K562 (cell line): ENCODE measurements at regions not wholly inside any gene's neighbourhood (a gene's known extent, or its start where the extent isn't known, plus 50 kb on each side); places are given as distances from the start of the nearest gene placed in this dataset.

Source experiments
- ATAC-seq: fragments of 200-7000 bp; cut with Tn5 transposase; 3 replicates; pipeline ENCODE4 v1.9.1; 2020; ENCODE audit warnings: moderate library complexity
- BruUV-seq: library from RNA; stranded (reverse); fragments of 400-500 nt; replicated peaks from 2 replicates; lab custom pipeline; 2021; lab: Mats Ljungman, UMichigan
- CTCF ChIA-PET: fragments of 300-600 bp; formaldehyde crosslinking; extraction: SDS; loops from one replicate; lab custom pipeline; 2021; ENCODE audit warnings: low intra/inter-chr PET ratio; lab: Yijun Ruan, JAX
- POLR2A ChIA-PET: fragments of 300-600, 350-650 bp; sonication (Branson Sonifier 250); formaldehyde crosslinking; extraction: SDS; loops from one replicate; lab custom pipeline; 2021; ENCODE audit warnings: antibody characterized with exemption, inconsistent platforms; lab: Yijun Ruan, JAX
- DNase-seq, 4 experiments: peaks; one replicate each; pipeline versions ENCODE4 v3.0.0 to v3.0.0-alpha.2; 2011 to 2018; ENCODE audit warnings: low spot score in 3 of 4, mixed read lengths in 3 of 4; ENCODE audit errors: extremely low read depth in 1 of 4
- FAIRE-seq: peaks from 2 replicates; lab custom pipeline; 2011; peaks lifted over from hg19 to GRCh38; lab: Jason Lieb, UNC
- H2AFZ ChIP-seq: 2 replicates; pipeline ENCODE4 v1.6.0; 2011; ENCODE audit warnings: low read depth, low read length, control low read depth, inconsistent platforms
- H3K27ac ChIP-seq: fragments of 200-600 bp; 3 replicates; pipeline ENCODE4 v1.8.0; 2011; ENCODE audit warnings: low read depth, mild to moderate bottlenecking, control low read depth, inconsistent platforms, low read length, moderate library complexity, mixed read lengths; ENCODE audit errors: extremely low read depth
- H3K27me3 ChIP-seq, 2 experiments: fragments of 300-600 bp in 1 of 2; 2 replicates in 1 of 2; 3 replicates in 1 of 2; pipeline versions ENCODE4 v1.6.0 to v1.8.0; 2011; ENCODE audit warnings: inconsistent platforms in 2 of 2, low read length in 2 of 2, mild to moderate bottlenecking in 1 of 2, mixed read lengths in 1 of 2, moderate library complexity in 1 of 2; ENCODE audit not compliant: control insufficient read depth in 2 of 2, insufficient read depth in 2 of 2
- H3K36me3 ChIP-seq: fragments of 300-600 bp; 3 replicates; pipeline ENCODE4 v1.8.0; 2011; ENCODE audit warnings: mild to moderate bottlenecking, low read length, inconsistent platforms; ENCODE audit not compliant: control insufficient read depth, insufficient read depth
- H3K4me1 ChIP-seq, 2 experiments: fragments of 200-600 bp in 1 of 2; replicated peaks in 1 of 2; 2 replicates in 1 of 2; 3 replicates in 1 of 2; pipeline versions ENCODE4 v1.5.1 to v1.8.0; 2011; ENCODE audit warnings: inconsistent platforms in 2 of 2, low read length in 2 of 2, mild to moderate bottlenecking in 1 of 2, mixed read lengths in 1 of 2, moderate library complexity in 1 of 2; ENCODE audit not compliant: control insufficient read depth in 2 of 2, insufficient read depth in 2 of 2
- H3K4me2 ChIP-seq: 2 replicates; pipeline ENCODE4 v1.6.1; 2011; ENCODE audit warnings: low read length, control low read depth, inconsistent platforms, mixed read lengths; ENCODE audit not compliant: insufficient read depth
- H3K4me3 ChIP-seq: fragments of 200-600 bp; sonication (generic), shearing (Covaris generic); 2 replicates; pipeline ENCODE4 v1.5.1; 2016; ENCODE audit warnings: control low read depth, inconsistent platforms
- H3K79me2 ChIP-seq: fragments of 200-600 bp; 3 replicates; pipeline ENCODE4 v1.8.0; 2011; ENCODE audit warnings: low read length, inconsistent platforms; ENCODE audit not compliant: control insufficient read depth, insufficient read depth
- H3K9ac ChIP-seq, 2 experiments: 2 replicates each; pipeline versions ENCODE4 v1.6.0 to v1.6.1; 2011; ENCODE audit warnings: low read depth in 2 of 2, low read length in 2 of 2, control low read depth in 1 of 2, inconsistent platforms in 1 of 2, mild to moderate bottlenecking in 1 of 2, mixed read lengths in 1 of 2; ENCODE audit not compliant: insufficient read depth in 1 of 2
- H3K9me1 ChIP-seq: one replicate; pipeline ENCODE4 v1.6.0; 2011; ENCODE audit warnings: inconsistent platforms, mild to moderate bottlenecking, low read length, moderate library complexity; ENCODE audit not compliant: control insufficient read depth, insufficient read depth
- H3K9me3 ChIP-seq: replicated peaks from 2 replicates; pipeline ENCODE4 v1.5.1; 2011; ENCODE audit warnings: low read depth, low read length, inconsistent platforms; ENCODE audit not compliant: control insufficient read depth, insufficient read depth
- H4K20me1 ChIP-seq: replicated peaks from 2 replicates; pipeline ENCODE4 v1.6.1; 2011; ENCODE audit warnings: low read length, inconsistent platforms, mixed read lengths; ENCODE audit not compliant: control insufficient read depth, insufficient read depth
- ESRRB ChIP-seq: fragments of 250-450 bp; sonication (Bioruptor Pico); IDR thresholded peaks from 2 replicates; pipeline ENCODE4 v1.5.0; 2020; ENCODE audit warnings: mild to moderate bottlenecking, moderate library complexity, borderline replicate concordance
- GABPA ChIP-seq: fragments of 200-800 bp; sonication (Bioruptor generic); conservative IDR thresholded peaks from 2 replicates; pipeline ENCODE4 v1.6.1; 2016; ENCODE audit warnings: low read depth, missing genetic modification characterization, missing compliant biosample characterization
- HDGF ChIP-seq: fragments of 450-650 bp; IDR thresholded peaks from 2 replicates; pipeline ENCODE4 v1.6.1; 2016
- KDM4B ChIP-seq, 2 experiments: fragments of 450-650 bp in 1 of 2; sonication (generic) in 1 of 2; IDR thresholded peaks; 2 replicates each; pipeline ENCODE4 v1.6.1; 2016 to 2017; ENCODE audit warnings: borderline replicate concordance in 2 of 2, antibody characterized with exemption in 1 of 2, low read depth in 1 of 2, mild to moderate bottlenecking in 1 of 2
- LEF1 ChIP-seq: fragments of 450-650 bp; IDR thresholded peaks from 2 replicates; pipeline ENCODE4 v1.6.1; 2016; ENCODE audit warnings: mild to moderate bottlenecking
- PPARD ChIP-seq: fragments of 250-450 bp; sonication (Bioruptor Pico); IDR thresholded peaks from 2 replicates; pipeline ENCODE4 v1.8.0; 2022; ENCODE audit warnings: inconsistent platforms, mild to moderate bottlenecking, moderate library complexity
- SAFB ChIP-seq: fragments of 200-400 bp; formaldehyde crosslinking; IDR thresholded peaks from 2 replicates; pipeline ENCODE4 v1.6.1; 2017; ENCODE audit warnings: low read depth, low read length, borderline replicate concordance
- SOX6 ChIP-seq: fragments of 450-650 bp; IDR thresholded peaks from 2 replicates; pipeline ENCODE4 v1.6.1; 2014; ENCODE audit warnings: mild to moderate bottlenecking
- ZBTB1 ChIP-seq: sonication (generic); formaldehyde crosslinking; IDR thresholded peaks from 2 replicates; pipeline ENCODE4 v1.8.1; 2023; ENCODE audit warnings: missing genetic modification reagents, low read depth, mild to moderate bottlenecking, borderline replicate concordance
- ZKSCAN3 ChIP-seq: fragments of 250-450 bp; sonication (Bioruptor Pico); IDR thresholded peaks from 2 replicates; pipeline ENCODE4 v1.4.0; 2020
- ZNF23 ChIP-seq: fragments of 250-450 bp; sonication (Bioruptor Pico); IDR thresholded peaks from 2 replicates; pipeline ENCODE4 v1.4.0; 2020; ENCODE audit warnings: mild to moderate bottlenecking
- ZNF3 ChIP-seq: fragments of 250-450 bp; sonication (Bioruptor Pico); IDR thresholded peaks from 2 replicates; pipeline ENCODE4 v1.5.0; 2021; ENCODE audit warnings: mild to moderate bottlenecking, moderate library complexity
- ZNF695 ChIP-seq: fragments of 450-650 bp; formaldehyde crosslinking; IDR thresholded peaks from 2 replicates; pipeline ENCODE4 v1.4.0; 2020; ENCODE audit warnings: mild to moderate bottlenecking, moderate library complexity
- ZNF707 ChIP-seq: fragments of 250-450 bp; sonication (Bioruptor Pico); conservative IDR thresholded peaks from 2 replicates; pipeline ENCODE4 v1.8.0; 2022; ENCODE audit warnings: inconsistent platforms, mild to moderate bottlenecking, moderate library complexity
- WGBS: fragments of 100-300 bp; shearing (Covaris generic); methylation state at CpG from one replicate; pipeline ENCODE4 v1.1.6; 2016; ENCODE audit warnings: low coverage, mixed read lengths; ENCODE audit not compliant: insufficient coverage; ENCODE audit errors: missing lambda C conversion rate; 5-methylcytosine and 5-hydroxymethylcytosine counted together
- in situ Hi-C: fragments of 300-500 bp; cut with MboI; formaldehyde crosslinking; loops from 4 replicates; pipeline ENCODE4 v1.15.0; 2018; ENCODE audit warnings: inconsistent platforms, mixed read lengths
- intact Hi-C: fragments of 100-400 bp; cut with micrococcal nuclease; formaldehyde crosslinking; loops from 2 replicates; pipeline ENCODE4 v1.14.2; 2022
- TF ChIP-seq, protein P1 (sequence below): IDR thresholded peaks from 2 replicates; pipeline ENCODE4 v1.6.1; 2014; ENCODE audit warnings: antibody characterized with exemption
- TF ChIP-seq, protein P2 (sequence below): IDR thresholded peaks from 3 replicates; pipeline ENCODE4 v1.6.1; 2011; ENCODE audit warnings: borderline replicate concordance, mild to moderate bottlenecking; ENCODE audit not compliant: insufficient read length, insufficient read depth
- TF ChIP-seq, protein P3 (sequence below): IDR thresholded peaks from 2 replicates; pipeline ENCODE4 v1.6.1; 2016; ENCODE audit warnings: missing genetic modification characterization, missing compliant biosample characterization
- TF ChIP-seq, protein P4 (sequence below): fragments of 250-450 bp; sonication (Bioruptor Pico); IDR thresholded peaks from 2 replicates; pipeline ENCODE4 v1.4.0; 2020; ENCODE audit warnings: mild to moderate bottlenecking, moderate library complexity

DNA sequence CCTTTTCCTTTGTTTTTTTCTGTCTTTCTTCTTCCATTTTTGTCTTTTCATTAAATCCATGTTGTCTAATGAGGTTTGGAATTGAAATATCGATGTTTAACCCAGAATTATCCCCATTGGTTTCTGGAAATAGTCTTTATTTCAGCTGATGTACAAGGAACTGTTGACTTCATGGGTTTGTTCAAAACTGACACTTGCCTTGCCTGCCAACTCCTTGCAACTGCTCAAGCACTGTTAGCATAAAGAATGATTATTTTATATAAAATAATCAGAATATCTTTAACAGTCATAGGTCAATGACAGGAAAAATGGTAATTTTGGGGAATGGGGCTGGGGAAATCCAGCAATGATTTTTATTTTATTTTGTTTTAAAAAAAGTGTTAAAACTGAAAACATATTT lies 359.6 kb upstream of the LCORL start (continued):
- TF ChIP-seq ESRRB (CRISPR knock-in tag) (no peak), ZNF695 (CRISPR knock-in tag) (no peak), HDGF (no peak)
- TF ChIP-seq, all 486 proteins: peak for 0

DNA sequence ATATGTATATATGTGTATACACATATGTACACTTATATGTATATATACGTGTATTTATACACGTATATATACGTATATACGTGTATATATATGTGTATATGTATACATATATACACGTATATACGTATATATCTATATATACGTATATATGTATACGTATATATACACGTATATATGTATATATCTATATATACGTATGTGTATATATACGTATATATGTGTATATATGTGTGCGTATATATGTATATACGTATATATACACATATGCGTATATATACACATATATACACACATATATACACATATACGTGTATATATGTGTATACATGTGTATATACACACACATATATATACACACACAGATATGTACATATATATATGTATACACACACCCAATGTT lies 348.0 kb upstream of the LCORL start:
- BruUV-seq, result no TSS peak
- CTCF ChIA-PET, result no interaction called here
- intact Hi-C loops (no loop called here), in situ Hi-C loops (no loop called here)
- no peak for ATAC-seq
- Histone ChIP-seq H3K79me2 (no peaks in the 10 kb centered on the region), H3K4me1 (no peaks in the 10 kb centered on the region), H3K4me3 (no peak overlapping the region), H3K9ac (no peak overlapping the region), H3K4me2 (no peak overlapping the region), H3K9me1 (no peaks in the 10 kb centered on the region), H3K9me3 (0 out of 2 replicates have a peak, but pooled peaks cover 1% of the 10 kb centered on the region), H3K27me3 (no peaks in the 10 kb centered on the region), H4K20me1 (no peaks in the 10 kb centered on the region), H2AFZ (no peak overlapping the region), H3K27ac (no peak overlapping the region), H3K36me3 (no peaks in the 10 kb centered on the region)
- POLR2A ChIA-PET, result no interaction called here
- WGBS, result 49% methylated on average over 15 of the region's 15 CpGs
- DNase-seq, result no peak
- no peak for FAIRE-seq
- TF ChIP-seq SAFB (no peak), LEF1 (no peak), ZNF23 (CRISPR knock-in tag) (no peak), ZBTB1 (CRISPR knock-in tag) (no peak), KDM4B (IDR thresholded peaks at IDR 0.05; ENCODE audit: borderline replicate concordance in 2 of 2, low read depth in 1 of 2) (no peak), GABPA (tag) (no peak), PPARD (peak; percentile 90), ZNF707 (CRISPR knock-in tag) (peak; percentile 85), SOX6 (no peak), ZKSCAN3 (peak; percentile 64), ZNF3 (no peak)
- TF ChIP-seq, protein P1, sequence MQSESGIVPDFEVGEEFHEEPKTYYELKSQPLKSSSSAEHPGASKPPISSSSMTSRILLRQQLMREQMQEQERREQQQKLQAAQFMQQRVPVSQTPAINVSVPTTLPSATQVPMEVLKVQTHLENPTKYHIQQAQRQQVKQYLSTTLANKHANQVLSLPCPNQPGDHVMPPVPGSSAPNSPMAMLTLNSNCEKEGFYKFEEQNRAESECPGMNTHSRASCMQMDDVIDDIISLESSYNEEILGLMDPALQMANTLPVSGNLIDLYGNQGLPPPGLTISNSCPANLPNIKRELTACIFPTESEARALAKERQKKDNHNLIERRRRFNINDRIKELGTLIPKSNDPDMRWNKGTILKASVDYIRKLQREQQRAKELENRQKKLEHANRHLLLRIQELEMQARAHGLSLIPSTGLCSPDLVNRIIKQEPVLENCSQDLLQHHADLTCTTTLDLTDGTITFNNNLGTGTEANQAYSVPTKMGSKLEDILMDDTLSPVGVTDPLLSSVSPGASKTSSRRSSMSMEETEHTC, result no peak
- TF ChIP-seq, protein P2, sequence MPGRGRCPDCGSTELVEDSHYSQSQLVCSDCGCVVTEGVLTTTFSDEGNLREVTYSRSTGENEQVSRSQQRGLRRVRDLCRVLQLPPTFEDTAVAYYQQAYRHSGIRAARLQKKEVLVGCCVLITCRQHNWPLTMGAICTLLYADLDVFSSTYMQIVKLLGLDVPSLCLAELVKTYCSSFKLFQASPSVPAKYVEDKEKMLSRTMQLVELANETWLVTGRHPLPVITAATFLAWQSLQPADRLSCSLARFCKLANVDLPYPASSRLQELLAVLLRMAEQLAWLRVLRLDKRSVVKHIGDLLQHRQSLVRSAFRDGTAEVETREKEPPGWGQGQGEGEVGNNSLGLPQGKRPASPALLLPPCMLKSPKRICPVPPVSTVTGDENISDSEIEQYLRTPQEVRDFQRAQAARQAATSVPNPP, result no peak
- TF ChIP-seq, protein P3, sequence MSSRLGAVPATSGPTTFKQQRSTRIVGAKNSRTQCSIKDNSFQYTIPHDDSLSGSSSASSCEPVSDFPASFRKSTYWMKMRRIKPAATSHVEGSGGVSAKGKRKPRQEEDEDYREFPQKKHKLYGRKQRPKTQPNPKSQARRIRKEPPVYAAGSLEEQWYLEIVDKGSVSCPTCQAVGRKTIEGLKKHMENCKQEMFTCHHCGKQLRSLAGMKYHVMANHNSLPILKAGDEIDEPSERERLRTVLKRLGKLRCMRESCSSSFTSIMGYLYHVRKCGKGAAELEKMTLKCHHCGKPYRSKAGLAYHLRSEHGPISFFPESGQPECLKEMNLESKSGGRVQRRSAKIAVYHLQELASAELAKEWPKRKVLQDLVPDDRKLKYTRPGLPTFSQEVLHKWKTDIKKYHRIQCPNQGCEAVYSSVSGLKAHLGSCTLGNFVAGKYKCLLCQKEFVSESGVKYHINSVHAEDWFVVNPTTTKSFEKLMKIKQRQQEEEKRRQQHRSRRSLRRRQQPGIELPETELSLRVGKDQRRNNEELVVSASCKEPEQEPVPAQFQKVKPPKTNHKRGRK (tag), result no peak
- TF ChIP-seq, protein P4, sequence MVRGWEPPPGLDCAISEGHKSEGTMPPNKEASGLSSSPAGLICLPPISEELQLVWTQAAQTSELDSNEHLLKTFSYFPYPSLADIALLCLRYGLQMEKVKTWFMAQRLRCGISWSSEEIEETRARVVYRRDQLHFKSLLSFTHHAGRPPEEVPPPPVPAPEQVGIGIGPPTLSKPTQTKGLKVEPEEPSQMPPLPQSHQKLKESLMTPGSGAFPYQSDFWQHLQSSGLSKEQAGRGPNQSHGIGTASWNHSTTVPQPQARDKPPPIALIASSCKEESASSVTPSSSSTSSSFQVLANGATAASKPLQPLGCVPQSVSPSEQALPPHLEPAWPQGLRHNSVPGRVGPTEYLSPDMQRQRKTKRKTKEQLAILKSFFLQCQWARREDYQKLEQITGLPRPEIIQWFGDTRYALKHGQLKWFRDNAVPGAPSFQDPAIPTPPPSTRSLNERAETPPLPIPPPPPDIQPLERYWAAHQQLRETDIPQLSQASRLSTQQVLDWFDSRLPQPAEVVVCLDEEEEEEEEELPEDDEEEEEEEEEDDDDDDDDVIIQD, result peak; percentile 94
